Caco-2 (cell line): ENCODE measurements at regions not wholly inside any gene's neighbourhood (a gene's known extent, or its start where the extent isn't known, plus 50 kb on each side); places are given as distances from the start of the nearest gene placed in this dataset.

ENCODE experiments used
- BruUV-seq: library from RNA; stranded (reverse); fragments of 400-500 nt; replicated peaks from 2 replicates; lab custom pipeline; 2021; lab: Mats Ljungman, UMichigan
- CTCF ChIA-PET: fragments of 300-600 bp; sonication (Branson Sonifier 250); formaldehyde crosslinking; loops from one replicate; lab custom pipeline; 2022; ENCODE audit warnings: antibody characterized with exemption; lab: Charles Lee
- POLR2A ChIA-PET: fragments of 300-600 bp; sonication (Branson Sonifier 250); formaldehyde crosslinking; loops from one replicate; lab custom pipeline; 2022; ENCODE audit warnings: antibody characterized with exemption; lab: Charles Lee
- DNase-seq, 2 experiments: peaks; one replicate each; pipeline versions ENCODE4 v3.0.0 to v3.0.0-alpha.2; 2020 to 2022
- H3K27me3 ChIP-seq: replicated peaks from 2 replicates; pipeline ENCODE4 v1.6.0; 2011; ENCODE audit warnings: low read length; ENCODE audit not compliant: control insufficient read depth, insufficient read depth
- H3K36me3 ChIP-seq: 2 replicates; pipeline ENCODE4 v1.5.1; 2011; ENCODE audit warnings: low read length; ENCODE audit not compliant: control insufficient read depth, insufficient read depth
- H3K4me1 ChIP-seq: fragments of 250-450 bp; sonication (Bioruptor Pico); 2 replicates; pipeline ENCODE4 v1.5.1; 2020; ENCODE audit warnings: mild to moderate bottlenecking
- H3K4me3 ChIP-seq: 2 replicates; pipeline ENCODE4 v1.5.1; 2011; ENCODE audit warnings: low read depth, mild to moderate bottlenecking, control low read depth, low read length
- H3K9me3 ChIP-seq: fragments of 250-450 bp; sonication (Bioruptor Pico); 2 replicates; pipeline ENCODE4 v1.5.1; 2020; ENCODE audit warnings: mild to moderate bottlenecking, moderate library complexity
- H3K27ac Mint-ChIP-seq: one replicate; pipeline ENCODE4 v1.8.0; 2022; ENCODE audit warnings: mixed read lengths; ENCODE audit not compliant: unreplicated experiment
- H3K27me3 Mint-ChIP-seq: one replicate; pipeline ENCODE4 v1.8.0; 2022; ENCODE audit warnings: mixed read lengths; ENCODE audit not compliant: insufficient read depth, unreplicated experiment
- H3K36me3 Mint-ChIP-seq: one replicate; pipeline ENCODE4 v1.8.0; 2022; ENCODE audit warnings: mild to moderate bottlenecking, mixed read lengths; ENCODE audit not compliant: insufficient read depth, unreplicated experiment
- H3K4me1 Mint-ChIP-seq: one replicate; pipeline ENCODE4 v1.8.0; 2022; ENCODE audit warnings: low read depth, mixed read lengths; ENCODE audit not compliant: unreplicated experiment
- H3K4me3 Mint-ChIP-seq: one replicate; pipeline ENCODE4 v1.8.0; 2022; ENCODE audit warnings: mild to moderate bottlenecking, moderate library complexity, mixed read lengths; ENCODE audit not compliant: unreplicated experiment
- H3K9me3 Mint-ChIP-seq: one replicate; pipeline ENCODE4 v1.8.0; 2022; ENCODE audit warnings: mixed read lengths; ENCODE audit not compliant: unreplicated experiment
- CTCF ChIP-seq, 2 experiments: fragments of 200-600 bp in 1 of 2; IDR thresholded peaks; 1 replicate in 1 of 2; 2 replicates in 1 of 2; pipeline versions ENCODE4 v1.5.1 to v1.8.0; 2011 to 2022; ENCODE audit warnings: antibody characterized with exemption in 1 of 2, control low read depth in 1 of 2, inconsistent platforms in 1 of 2, low read depth in 1 of 2, low read length in 1 of 2, mild to moderate bottlenecking in 1 of 2, moderate library complexity in 1 of 2; ENCODE audit not compliant: insufficient read depth in 1 of 2, severe bottlenecking in 1 of 2, unreplicated experiment in 1 of 2
- intact Hi-C: fragments of 100-400 bp; cut with micrococcal nuclease; formaldehyde crosslinking; loops from one replicate; pipeline ENCODE4 v1.10.0; 2022; ENCODE audit not compliant: unreplicated experiment

- no peak for TF ChIP-seq CTCF (IDR thresholded peaks at IDR 0.05; ENCODE audit: insufficient read depth in 1 of 2, low read depth in 1 of 2, low read length in 1 of 2, severe bottlenecking in 1 of 2, unreplicated experiment in 1 of 2)
- Mint-ChIP-seq H3K4me3 (no peak overlapping the region), H3K36me3 (no peaks in the 10 kb centered on the region), H3K27ac (no peak overlapping the region), H3K4me1 (no peaks in the 10 kb centered on the region), H3K27me3 (peaks cover 3% of the 10 kb centered on the region), H3K9me3 (no peaks in the 10 kb centered on the region)
- Histone ChIP-seq H3K27me3 (no peaks in the 10 kb centered on the region), H3K4me1 (no peaks in the 10 kb centered on the region), H3K4me3 (no peak overlapping the region), H3K9me3 (no peaks in the 10 kb centered on the region; the same call in 1 of the 2 replicates), H3K36me3 (no peaks in the 10 kb centered on the region)
- no TSS peak for BruUV-seq
- ChIA-PET POLR2A (no interaction called here), CTCF (no interaction called here)
- no peak for DNase-seq
- intact Hi-C loops: no loop called here
Measured at GRCh38 chr19:28498404-28498976, 714.5 kb downstream of the UQCRFS1 start.

DNA sequence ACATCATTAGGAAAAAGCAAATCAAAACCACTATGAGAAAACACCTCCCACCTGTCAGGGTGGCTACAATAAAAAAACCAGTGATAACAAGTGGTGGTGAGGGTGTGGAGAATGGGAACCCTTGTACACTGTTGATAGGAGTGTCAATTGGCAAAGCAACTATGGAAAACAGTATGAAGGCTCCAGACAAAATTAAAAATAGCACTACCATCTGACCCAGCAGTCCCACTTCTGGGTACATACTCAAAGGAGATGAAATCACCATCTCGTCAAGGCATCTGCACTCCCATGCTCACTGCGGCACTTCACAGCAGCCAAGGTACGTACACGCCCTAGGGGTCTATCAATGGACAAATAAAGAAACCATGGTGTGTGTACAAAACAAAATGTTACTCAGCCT, 715.1 kb downstream of the UQCRFS1 start:
- no TSS peak for BruUV-seq
- Histone ChIP-seq H3K9me3 (no peaks in the 10 kb centered on the region; the same call in 1 of the 2 replicates), H3K27me3 (no peaks in the 10 kb centered on the region), H3K36me3 (no peaks in the 10 kb centered on the region), H3K4me3 (no peak overlapping the region), H3K4me1 (no peaks in the 10 kb centered on the region)
- Mint-ChIP-seq H3K27ac (no peak overlapping the region), H3K27me3 (peaks cover 3% of the 10 kb centered on the region), H3K4me1 (no peaks in the 10 kb centered on the region), H3K36me3 (no peaks in the 10 kb centered on the region), H3K9me3 (no peaks in the 10 kb centered on the region), H3K4me3 (no peak overlapping the region)
- intact Hi-C loops: no loop called here
- CTCF ChIA-PET: no interaction called here
- TF ChIP-seq CTCF (IDR thresholded peaks at IDR 0.05; ENCODE audit: insufficient read depth in 1 of 2, low read depth in 1 of 2, low read length in 1 of 2, severe bottlenecking in 1 of 2, unreplicated experiment in 1 of 2): no peak
- no peak for DNase-seq
- POLR2A ChIA-PET: no interaction called here

DNA sequence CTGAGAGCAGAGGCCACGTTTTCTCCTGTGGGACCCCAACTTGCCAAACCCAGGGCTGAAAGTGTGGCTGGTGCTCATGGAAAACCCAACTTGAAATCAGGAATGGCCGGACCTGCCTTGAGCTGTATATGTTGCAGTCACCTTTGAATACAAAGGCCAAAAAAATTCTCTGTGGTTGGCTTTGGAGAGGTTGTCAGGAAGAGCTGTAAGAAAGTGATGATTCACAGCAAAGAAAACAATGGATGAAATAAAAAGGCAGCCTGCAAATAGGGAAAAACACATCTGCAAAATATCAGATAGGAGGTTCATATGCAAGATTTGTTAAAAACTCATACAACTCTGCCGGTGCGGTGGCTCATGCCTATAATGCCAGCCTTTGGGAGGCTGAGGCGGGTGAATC, 715.8 kb downstream of the UQCRFS1 start:
- TF ChIP-seq CTCF (IDR thresholded peaks at IDR 0.05; ENCODE audit: insufficient read depth in 1 of 2, low read depth in 1 of 2, low read length in 1 of 2, severe bottlenecking in 1 of 2, unreplicated experiment in 1 of 2): no peak
- Histone ChIP-seq H3K4me1 (no peaks in the 10 kb centered on the region), H3K36me3 (no peaks in the 10 kb centered on the region), H3K4me3 (no peak overlapping the region), H3K9me3 (no peaks in the 10 kb centered on the region; the same call in 1 of the 2 replicates), H3K27me3 (no peaks in the 10 kb centered on the region)
- BruUV-seq: no TSS peak
- no peak overlapping the region for H3K4me3 Mint-ChIP-seq
- POLR2A ChIA-PET: no interaction called here
- H3K27ac Mint-ChIP-seq: no peak overlapping the region
- no peak for DNase-seq
- intact Hi-C loops: no loop called here
- H3K36me3 Mint-ChIP-seq: no peaks in the 10 kb centered on the region
- CTCF ChIA-PET: no interaction called here
- no peaks in the 10 kb centered on the region for H3K9me3 Mint-ChIP-seq
- no peaks in the 10 kb centered on the region for H3K4me1 Mint-ChIP-seq
- H3K27me3 Mint-ChIP-seq: peaks cover 3% of the 10 kb centered on the region
